Neural progenitor cell (in vitro differentiated cells): ENCODE measurements at regions not wholly inside any gene's neighbourhood (a gene's known extent, or its start where the extent isn't known, plus 50 kb on each side); places are given as distances from the start of the nearest gene placed in this dataset.

Experiments
- DNase-seq: peaks from one replicate; pipeline ENCODE4 v3.0.0-alpha.2; 2016; ENCODE audit warnings: low spot score
- H2AFZ ChIP-seq: fragments of 200-600 bp; sonication (generic); replicated peaks from 2 replicates; pipeline ENCODE4 v1.6.1; 2016; ENCODE audit warnings: antibody characterized with exemption
- H3F3A ChIP-seq: fragments of 200-600 bp; sonication (generic); 2 replicates; pipeline ENCODE4 v1.6.1; 2016; ENCODE audit warnings: antibody characterized with exemption, low read depth
- H3K27ac ChIP-seq: fragments of 200-600 bp; sonication (generic); 2 replicates; pipeline ENCODE4 v1.5.1; 2016; ENCODE audit warnings: mild to moderate bottlenecking
- H3K27me3 ChIP-seq: fragments of 200-600 bp; sonication (generic); 2 replicates; pipeline ENCODE4 v1.6.1; 2016; ENCODE audit warnings: mild to moderate bottlenecking, moderate library complexity
- H3K36me3 ChIP-seq: fragments of 200-600 bp; sonication (generic); 2 replicates; pipeline ENCODE4 v1.5.1; 2016
- H3K4me1 ChIP-seq: fragments of 200-600 bp; sonication (generic); 2 replicates; pipeline ENCODE4 v1.6.1; 2016; ENCODE audit warnings: mixed run types
- H3K4me2 ChIP-seq: fragments of 200-600 bp; sonication (generic); 2 replicates; pipeline ENCODE4 v1.6.1; 2016
- H3K4me3 ChIP-seq: fragments of 200-600 bp; sonication (generic); 2 replicates; pipeline ENCODE4 v1.5.1; 2016
- H3K79me2 ChIP-seq: fragments of 200-600 bp; sonication (generic); 2 replicates; pipeline ENCODE4 v1.6.1; 2016; ENCODE audit warnings: low read depth
- H3K9ac ChIP-seq: fragments of 200-600 bp; sonication (generic); 2 replicates; pipeline ENCODE4 v1.6.1; 2016
- H3K9me3 ChIP-seq: fragments of 200-600 bp; sonication (generic); 2 replicates; pipeline ENCODE4 v1.5.1; 2016; ENCODE audit warnings: low read depth
- H4K20me1 ChIP-seq: fragments of 200-600 bp; sonication (generic); 2 replicates; pipeline ENCODE4 v1.6.1; 2016; ENCODE audit warnings: low read depth
- H3K27ac Mint-ChIP-seq: 3 replicates; pipeline ENCODE4 v1.8.0; 2021; ENCODE audit warnings: mixed read lengths
- H3K27me3 Mint-ChIP-seq: 2 replicates; pipeline ENCODE4 v1.8.0; 2022; ENCODE audit warnings: low read depth, mild to moderate bottlenecking, inconsistent platforms, moderate library complexity, mixed read lengths; ENCODE audit not compliant: insufficient read depth
- H3K36me3 Mint-ChIP-seq: 3 replicates; pipeline ENCODE4 v1.8.0; 2021; ENCODE audit warnings: mixed read lengths
- H3K4me1 Mint-ChIP-seq: 3 replicates; pipeline ENCODE4 v1.8.0; 2021; ENCODE audit warnings: mixed read lengths
- H3K4me3 Mint-ChIP-seq: 3 replicates; pipeline ENCODE4 v1.8.0; 2021; ENCODE audit warnings: mild to moderate bottlenecking, moderate library complexity, mixed read lengths
- H3K9me3 Mint-ChIP-seq: 3 replicates; pipeline ENCODE4 v1.8.0; 2020; ENCODE audit warnings: mixed read lengths
- EZH2 ChIP-seq: fragments of 200-600 bp; sonication (generic); IDR thresholded peaks from 2 replicates; pipeline ENCODE4 v1.6.1; 2017; ENCODE audit warnings: antibody characterized with exemption, mild to moderate bottlenecking, moderate library complexity
- EZH2phosphoT487 ChIP-seq: fragments of 200-600 bp; sonication (generic); IDR thresholded peaks from 2 replicates; pipeline ENCODE4 v1.6.1; 2017; ENCODE audit warnings: antibody characterized with exemption
- TF ChIP-seq, protein P1 (sequence below): fragments of 200-600 bp; sonication (generic); IDR thresholded peaks from 2 replicates; pipeline ENCODE4 v1.5.1; 2017; ENCODE audit warnings: antibody characterized with exemption, mild to moderate bottlenecking

DNA sequence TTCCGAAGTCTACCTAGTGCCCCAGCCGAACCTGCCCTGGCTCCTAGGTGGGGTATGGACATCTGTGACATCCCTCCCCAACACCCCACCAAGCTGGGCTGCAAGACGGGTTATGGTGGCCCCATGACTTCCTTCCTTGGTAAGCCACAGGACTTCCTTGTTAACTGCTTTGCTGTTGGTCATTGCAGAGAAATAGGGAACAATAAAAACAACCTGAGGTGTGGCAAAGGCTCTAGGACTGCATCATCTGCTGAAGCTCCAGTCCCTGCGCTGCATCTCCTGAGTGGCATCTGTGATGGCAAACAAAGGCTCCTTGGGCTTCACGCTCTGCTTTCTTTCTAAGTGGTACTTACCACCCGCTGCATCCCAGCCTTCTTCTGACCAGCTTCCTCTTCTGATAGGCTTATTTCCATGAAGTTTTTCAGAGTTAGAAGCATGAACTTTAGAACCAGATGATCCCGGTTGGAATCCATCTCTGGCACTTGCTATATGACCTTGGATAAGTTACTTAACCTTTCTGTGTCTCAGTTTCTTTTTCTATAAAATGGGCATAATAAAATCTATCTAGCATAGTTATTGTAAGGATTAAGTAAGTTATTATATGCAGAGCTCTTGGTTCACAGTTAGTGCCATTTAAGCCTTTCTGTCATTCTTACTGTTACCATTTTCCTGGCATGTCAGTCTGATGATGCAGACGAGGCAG, 216.8 kb downstream of the RPS24 start:
- H3F3A ChIP-seq, result no peaks in the 10 kb centered on the region
- Mint-ChIP-seq H3K9me3 (peaks cover 5% of the 10 kb centered on the region), H3K27ac (peak overlapping the region; percentile 5), H3K36me3 (no peaks in the 10 kb centered on the region), H3K4me1 (peaks cover 43% of the 10 kb centered on the region), H3K4me3 (no peak overlapping the region), H3K27me3 (peaks cover 4% of the 10 kb centered on the region)
- no peak for DNase-seq
- no peaks in the 10 kb centered on the region for H3K9me3 ChIP-seq
- H4K20me1 ChIP-seq, result no peaks in the 10 kb centered on the region
- H2AFZ ChIP-seq, result no peak overlapping the region
- H3K36me3 ChIP-seq, result no peaks in the 10 kb centered on the region
- no peak overlapping the region for H3K4me2 ChIP-seq
- no peak overlapping the region for H3K9ac ChIP-seq
- H3K79me2 ChIP-seq, result no peaks in the 10 kb centered on the region
- TF ChIP-seq EZH2 (no peak), EZH2phosphoT487 (no peak)
- TF ChIP-seq, protein P1, sequence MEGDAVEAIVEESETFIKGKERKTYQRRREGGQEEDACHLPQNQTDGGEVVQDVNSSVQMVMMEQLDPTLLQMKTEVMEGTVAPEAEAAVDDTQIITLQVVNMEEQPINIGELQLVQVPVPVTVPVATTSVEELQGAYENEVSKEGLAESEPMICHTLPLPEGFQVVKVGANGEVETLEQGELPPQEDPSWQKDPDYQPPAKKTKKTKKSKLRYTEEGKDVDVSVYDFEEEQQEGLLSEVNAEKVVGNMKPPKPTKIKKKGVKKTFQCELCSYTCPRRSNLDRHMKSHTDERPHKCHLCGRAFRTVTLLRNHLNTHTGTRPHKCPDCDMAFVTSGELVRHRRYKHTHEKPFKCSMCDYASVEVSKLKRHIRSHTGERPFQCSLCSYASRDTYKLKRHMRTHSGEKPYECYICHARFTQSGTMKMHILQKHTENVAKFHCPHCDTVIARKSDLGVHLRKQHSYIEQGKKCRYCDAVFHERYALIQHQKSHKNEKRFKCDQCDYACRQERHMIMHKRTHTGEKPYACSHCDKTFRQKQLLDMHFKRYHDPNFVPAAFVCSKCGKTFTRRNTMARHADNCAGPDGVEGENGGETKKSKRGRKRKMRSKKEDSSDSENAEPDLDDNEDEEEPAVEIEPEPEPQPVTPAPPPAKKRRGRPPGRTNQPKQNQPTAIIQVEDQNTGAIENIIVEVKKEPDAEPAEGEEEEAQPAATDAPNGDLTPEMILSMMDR, result no peak
- no peak overlapping the region for H3K4me3 ChIP-seq
- H3K4me1 ChIP-seq, result no peaks in the 10 kb centered on the region
- no peak overlapping the region for H3K27ac ChIP-seq
- H3K27me3 ChIP-seq, result no peaks in the 10 kb centered on the region

GRCh38 chr10:78251016-78251385, 217.3 kb downstream of the RPS24 start:
- Histone ChIP-seq H3K27ac (no peak overlapping the region), H3K79me2 (no peaks in the 10 kb centered on the region), H3K4me3 (no peak overlapping the region)

DNA sequence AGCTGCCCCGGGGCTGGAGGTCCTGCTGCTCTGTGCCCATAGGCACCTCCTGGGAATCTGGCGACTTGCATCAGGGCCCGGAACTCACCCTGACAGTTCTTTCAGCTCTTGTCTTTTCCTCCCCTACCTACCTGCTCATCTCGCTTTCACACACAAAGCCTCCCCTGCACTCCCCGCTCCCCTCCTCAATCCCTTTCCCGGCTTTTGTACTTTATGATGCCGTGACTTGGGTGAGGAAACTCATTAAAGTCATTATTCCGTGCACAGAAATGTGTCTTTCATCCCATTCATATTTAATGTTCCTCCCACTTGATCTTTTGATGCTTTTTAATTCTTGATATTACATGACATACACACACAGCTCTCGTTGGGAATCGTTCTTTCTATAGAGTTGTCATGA, 218.6 kb downstream of the RPS24 start:
- Histone ChIP-seq H3K4me3 (no peak overlapping the region), H3K36me3 (no peaks in the 10 kb centered on the region), H3K27ac (no peak overlapping the region), H3K27me3 (no peaks in the 10 kb centered on the region), H3K79me2 (no peaks in the 10 kb centered on the region), H3K9ac (no peak overlapping the region), H3F3A (no peaks in the 10 kb centered on the region), H3K4me2 (no peak overlapping the region), H4K20me1 (no peaks in the 10 kb centered on the region), H2AFZ (no peak overlapping the region), H3K4me1 (no peaks in the 10 kb centered on the region), H3K9me3 (no peaks in the 10 kb centered on the region)
- Mint-ChIP-seq H3K36me3 (no peaks in the 10 kb centered on the region), H3K4me1 (peaks cover 48% of the 10 kb centered on the region), H3K27ac (no peak overlapping the region), H3K9me3 (no peaks in the 10 kb centered on the region), H3K27me3 (peaks cover 4% of the 10 kb centered on the region), H3K4me3 (no peak overlapping the region)
- DNase-seq, result no peak
- TF ChIP-seq EZH2, result no peak
- TF ChIP-seq, protein P1, result no peak
- TF ChIP-seq EZH2phosphoT487, result no peak

More at GRCh38 chr10:78251016-78251385, 217.3 kb downstream of the RPS24 start:
- no peak for DNase-seq
- H3K27me3 ChIP-seq, result no peaks in the 10 kb centered on the region
- H3K4me2 ChIP-seq, result no peak overlapping the region
- H3F3A ChIP-seq, result no peaks in the 10 kb centered on the region
- no peak overlapping the region for H3K9ac ChIP-seq
- Mint-ChIP-seq H3K27ac (peak overlapping the region; percentile 5), H3K4me1 (peaks cover 46% of the 10 kb centered on the region), H3K27me3 (peaks cover 4% of the 10 kb centered on the region), H3K4me3 (no peak overlapping the region), H3K9me3 (peaks cover 3% of the 10 kb centered on the region), H3K36me3 (no peaks in the 10 kb centered on the region)
- H2AFZ ChIP-seq, result no peak overlapping the region
- H4K20me1 ChIP-seq, result no peaks in the 10 kb centered on the region
- H3K4me1 ChIP-seq, result no peaks in the 10 kb centered on the region
- TF ChIP-seq EZH2 (no peak), EZH2phosphoT487 (no peak)
- TF ChIP-seq, protein P1, result no peak
- no peaks in the 10 kb centered on the region for H3K36me3 ChIP-seq
- no peaks in the 10 kb centered on the region for H3K9me3 ChIP-seq
